ENCODE measurements at regions not wholly inside any gene's neighbourhood (a gene's known extent, or its start where the extent isn't known, plus 50 kb on each side); places are given as distances from the start of the nearest gene placed in this dataset.

DNA sequence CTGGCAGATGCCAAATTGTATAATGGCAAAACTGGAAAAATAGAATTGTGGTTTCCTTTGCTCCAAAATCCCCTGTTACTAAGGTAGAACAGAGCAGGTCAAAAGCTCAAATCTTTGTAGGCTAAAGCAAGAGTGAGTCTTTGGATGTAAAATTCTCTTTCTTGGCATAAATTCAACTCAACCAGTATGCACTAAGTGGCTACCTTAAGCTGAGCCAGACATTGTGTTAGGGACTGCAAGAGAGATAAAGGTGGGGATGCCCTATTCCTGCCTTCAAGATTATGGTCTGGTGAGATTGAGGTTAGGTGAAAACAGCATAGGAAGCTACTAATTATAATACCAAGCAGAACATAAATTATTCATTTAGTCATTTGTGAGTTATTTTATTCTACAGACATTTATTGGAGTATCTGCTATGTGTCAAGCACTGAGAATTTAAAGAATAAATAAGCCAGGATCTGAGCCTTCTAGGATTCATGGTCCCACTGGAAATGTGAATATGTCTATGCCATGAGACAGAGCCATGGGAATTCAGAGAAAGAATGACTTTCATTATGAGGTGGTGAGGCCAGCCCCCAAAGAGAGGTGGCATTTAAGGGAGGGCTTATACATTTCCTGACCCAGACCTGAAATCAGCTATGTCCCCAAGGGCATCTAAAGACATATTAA is 198.0 kb upstream of the NCKAP5 start:
- DNase-seq (ENCODE audit: low read depth in 2 of 2, low spot score in 1 of 2) = no peak

DNA sequence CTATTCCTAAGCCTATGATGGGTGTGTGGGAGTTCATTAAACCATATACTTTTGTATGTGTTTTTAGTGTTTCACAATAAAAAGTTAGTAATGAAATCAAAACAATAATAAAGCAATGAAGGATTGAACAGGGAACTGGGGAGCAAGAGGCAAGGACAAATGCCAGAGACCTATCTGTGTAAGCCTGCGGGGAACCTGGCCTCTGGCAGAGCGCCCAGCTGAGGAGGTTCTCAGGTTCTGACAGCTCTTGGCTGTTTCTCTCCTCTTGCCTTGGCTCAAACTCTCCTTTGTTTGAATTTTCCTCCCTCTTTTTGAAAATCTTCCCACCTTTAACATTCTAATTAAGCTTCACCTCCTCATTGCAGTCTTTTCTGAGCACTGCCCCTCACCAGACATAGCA is 200.0 kb upstream of the NCKAP5 start:
- DNase-seq (ENCODE audit: low read depth in 2 of 2, low spot score in 1 of 2) = no peak

DNA sequence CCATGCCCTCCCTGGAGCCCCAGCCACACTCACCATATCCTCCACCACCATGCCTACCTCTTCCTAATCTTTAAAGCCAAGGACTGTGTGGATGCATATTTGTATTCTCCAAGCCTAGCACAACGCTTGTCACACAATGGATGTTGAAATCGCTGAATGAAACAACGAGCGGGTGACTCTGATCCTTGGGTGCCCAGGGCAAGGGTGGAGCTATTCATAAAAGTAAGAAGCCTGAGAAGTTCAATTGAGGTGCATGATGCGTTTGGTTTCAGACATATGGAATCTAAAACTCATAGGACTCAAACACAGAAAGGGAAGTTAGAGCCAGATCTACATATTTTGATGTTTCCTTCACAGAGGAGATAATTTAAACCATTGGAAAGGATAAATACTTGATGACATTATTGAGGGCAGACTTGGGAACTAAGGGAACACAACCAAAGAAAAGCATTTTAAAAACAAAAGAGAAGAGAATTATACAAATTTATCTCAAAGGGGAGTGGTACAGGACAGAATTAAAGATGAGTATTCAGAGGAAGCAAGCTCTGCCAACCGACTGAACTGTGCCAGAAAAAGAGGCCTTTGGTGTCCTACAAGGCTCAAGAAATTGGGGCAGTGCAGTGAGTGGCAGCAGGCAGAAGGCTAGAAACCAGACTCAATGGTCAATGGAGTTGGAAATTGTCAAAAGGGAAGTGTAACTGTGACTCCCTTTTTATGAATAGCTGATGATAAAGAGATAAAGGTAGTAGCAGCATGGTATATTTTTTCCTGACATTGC is 200.6 kb upstream of the NCKAP5 start:
- DNase-seq (ENCODE audit: low read depth in 2 of 2, low spot score in 1 of 2) = no peak

DNA sequence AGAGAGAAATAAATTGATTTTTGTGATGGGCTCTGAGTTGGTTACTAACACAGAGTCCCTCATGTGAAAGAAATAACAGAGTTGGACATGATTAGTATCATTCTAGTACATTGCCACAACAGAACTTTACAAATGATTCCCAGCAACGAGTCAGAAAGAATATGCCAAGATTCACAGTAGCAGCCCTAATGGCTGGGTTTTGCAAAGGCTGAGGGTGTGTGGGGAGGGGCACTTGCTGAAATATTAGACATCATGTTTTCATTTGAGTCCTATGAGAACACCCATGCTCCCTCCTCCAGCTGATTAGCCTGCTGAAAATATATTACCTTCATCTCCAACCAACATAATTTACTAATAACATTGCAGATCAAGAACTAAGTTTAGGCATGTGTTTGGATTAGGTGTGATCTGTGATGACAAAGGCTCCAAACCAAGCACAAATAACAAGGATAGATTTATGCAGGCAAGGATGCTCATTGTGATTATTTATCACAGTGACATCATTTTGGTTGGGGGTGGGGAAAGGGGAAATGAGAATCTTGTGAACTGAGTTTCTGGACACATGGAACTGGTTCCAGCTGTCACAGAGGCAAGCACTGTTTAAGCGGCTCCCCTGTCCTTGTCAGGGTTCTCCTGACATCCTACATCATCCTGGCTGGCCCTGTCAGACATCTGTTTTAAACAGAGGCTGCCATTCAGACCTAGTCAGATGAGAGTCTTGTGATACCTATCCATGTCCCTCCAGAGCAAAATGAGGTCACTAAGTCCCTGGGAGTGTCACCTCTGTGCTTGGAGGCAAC is 205.8 kb upstream of the NCKAP5 start:
- no peak for DNase-seq (ENCODE audit: low read depth in 2 of 2, low spot score in 1 of 2)

DNA sequence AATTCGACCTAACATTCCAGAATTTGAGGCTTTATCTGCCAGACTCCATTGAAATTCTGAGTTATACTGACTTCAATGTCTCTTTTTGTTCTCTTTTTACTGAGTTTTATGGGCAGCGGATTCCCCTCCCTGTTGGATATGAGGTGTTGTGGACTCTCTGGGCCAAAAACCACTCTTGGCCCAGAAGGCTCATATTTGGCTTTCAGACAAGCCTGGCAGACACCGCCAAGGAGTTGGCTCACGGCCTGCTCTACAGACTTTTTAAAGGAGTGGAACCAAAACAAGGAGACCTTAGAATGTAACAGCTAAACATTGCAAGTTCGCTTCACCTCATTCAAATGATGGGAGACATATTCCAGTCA is 206.4 kb upstream of the NCKAP5 start:
- DNase-seq (ENCODE audit: low read depth in 2 of 2, low spot score in 1 of 2) = no peak

DNA sequence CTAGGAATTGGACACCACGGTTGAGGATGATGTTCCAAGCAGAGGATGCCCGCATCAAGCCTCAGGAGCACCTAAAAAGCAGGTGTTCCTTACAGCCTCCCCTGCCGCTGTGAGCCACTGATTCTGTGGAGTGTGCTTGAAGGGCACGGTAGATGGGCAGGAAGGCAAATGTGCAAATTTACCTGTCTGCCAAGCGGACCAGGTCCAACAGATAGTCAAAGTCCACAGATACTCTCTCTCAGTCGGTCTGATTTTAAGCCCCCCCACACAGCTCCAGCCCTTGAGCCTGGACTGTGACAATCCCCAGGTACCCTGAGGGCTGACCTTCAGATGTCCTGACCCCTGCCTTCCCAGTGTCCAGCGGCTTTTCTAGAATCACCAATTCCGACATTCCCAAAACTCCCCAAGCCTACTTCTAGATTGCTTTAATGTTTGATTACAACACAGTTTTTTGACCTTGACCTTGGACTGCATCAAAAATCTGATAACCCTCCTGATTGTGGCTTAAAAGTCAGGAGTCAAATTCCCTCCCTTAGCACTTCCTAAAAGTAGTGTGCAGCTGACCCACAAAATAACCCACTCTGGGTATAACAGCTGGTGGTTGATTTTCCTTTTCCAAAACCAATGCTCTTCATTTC is 208.8 kb upstream of the NCKAP5 start:
- no peak for DNase-seq (ENCODE audit: low read depth in 2 of 2, low spot score in 1 of 2)

DNA sequence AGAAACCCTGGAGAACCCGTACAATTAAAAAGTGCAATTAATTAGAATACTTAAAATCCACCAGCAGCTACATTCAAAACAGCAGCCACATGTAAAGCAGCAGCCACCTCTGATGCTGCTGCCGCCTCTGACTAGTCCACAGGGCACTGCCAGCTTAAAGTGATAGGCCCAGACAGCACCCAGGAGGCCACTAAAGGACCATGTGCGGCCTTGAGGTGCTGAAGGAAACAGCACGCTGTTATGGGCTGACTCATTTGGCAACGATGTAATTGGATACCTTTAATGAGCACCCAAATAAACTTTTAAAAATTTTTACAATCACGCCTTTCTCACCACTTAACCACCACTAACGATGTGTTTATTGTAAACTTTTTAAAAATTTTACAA is 209.3 kb upstream of the NCKAP5 start:
- no peak for DNase-seq (ENCODE audit: low read depth in 2 of 2, low spot score in 1 of 2)

DNA sequence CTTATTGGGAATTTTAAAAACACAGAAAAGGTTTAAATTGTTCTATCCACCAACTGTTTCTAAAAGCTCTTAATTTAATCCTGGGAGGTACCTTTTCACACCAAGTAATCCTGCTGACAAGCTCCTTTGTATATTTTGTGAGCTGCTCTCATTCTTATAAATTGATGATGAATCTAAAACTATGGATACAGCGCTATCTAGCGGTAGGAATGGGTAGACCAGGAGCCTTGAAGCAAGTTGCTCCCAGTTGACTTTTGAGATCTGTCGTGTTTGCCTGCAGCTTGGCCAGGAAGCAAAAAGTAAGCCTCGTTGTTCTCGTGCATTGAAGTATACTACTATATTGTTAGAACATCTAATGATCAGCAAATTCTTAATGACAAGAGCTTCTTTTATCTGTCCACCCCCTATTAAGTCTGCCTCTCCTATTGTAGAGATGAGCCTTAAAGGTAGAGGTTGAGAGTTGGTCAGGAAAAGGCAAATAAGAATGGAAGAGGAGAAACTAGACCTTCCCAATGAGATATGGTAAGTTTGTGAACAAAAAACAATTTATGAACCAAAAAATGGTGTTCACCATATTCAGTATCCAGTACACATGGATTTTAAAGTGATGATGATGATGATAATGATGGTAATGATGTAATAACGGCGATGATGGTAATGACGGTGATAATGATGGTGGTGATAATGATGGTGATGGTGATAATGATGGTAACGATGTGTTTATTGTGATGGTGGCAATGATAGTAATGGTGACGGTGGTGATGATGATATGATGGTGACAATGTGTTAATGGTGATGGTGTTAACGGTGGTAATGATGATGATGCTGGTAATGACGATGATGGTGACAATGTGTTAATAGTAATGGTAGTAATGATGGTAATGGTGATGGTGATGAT is 212.1 kb upstream of the NCKAP5 start:
- DNase-seq (ENCODE audit: low read depth in 2 of 2, low spot score in 1 of 2) = no peak

DNA sequence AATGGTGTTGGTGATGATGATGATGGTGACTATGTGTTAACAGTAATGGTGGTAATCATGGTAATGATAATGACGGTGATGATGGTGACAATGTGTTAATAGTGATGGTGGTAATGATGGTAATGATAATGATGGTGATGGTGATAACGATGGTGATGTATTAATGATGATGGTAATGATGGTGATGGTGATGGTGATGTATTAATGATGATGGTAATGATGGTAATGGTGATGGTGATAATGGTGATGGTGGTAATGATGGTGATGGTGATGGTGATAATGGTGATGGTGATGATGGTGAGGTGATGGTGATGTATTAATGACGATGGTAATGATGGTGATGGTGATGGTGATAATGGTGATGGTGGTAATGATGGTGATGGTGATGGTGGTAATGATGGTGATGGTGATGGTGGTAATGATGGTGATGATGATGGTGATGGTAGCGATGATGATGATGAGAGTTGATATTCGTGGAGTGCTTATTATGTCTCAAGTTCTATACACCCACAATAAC is 212.8 kb upstream of the NCKAP5 start:
- no peak for DNase-seq (ENCODE audit: low read depth in 2 of 2, low spot score in 1 of 2)

DNA sequence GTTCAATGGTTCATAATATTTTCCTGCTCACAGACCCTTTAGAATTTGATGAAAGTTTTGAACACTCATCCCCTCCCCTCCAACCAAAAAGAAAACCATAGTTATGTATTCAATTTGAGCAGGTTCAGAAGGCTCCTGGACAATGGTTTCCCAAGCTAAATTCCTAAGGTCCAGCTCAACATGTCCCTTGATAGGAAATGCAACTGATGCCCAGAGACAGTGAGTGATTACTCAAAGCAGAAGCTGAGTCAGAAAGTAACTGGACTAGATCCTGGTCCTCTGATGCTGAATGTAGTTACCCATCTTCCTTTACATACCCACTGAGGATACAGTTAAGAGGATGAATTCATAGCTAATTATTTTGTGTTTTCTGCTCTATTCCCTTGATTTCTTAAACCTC is 218.9 kb upstream of the NCKAP5 start:
- no peak for DNase-seq (ENCODE audit: low read depth in 2 of 2, low spot score in 1 of 2)

DNA sequence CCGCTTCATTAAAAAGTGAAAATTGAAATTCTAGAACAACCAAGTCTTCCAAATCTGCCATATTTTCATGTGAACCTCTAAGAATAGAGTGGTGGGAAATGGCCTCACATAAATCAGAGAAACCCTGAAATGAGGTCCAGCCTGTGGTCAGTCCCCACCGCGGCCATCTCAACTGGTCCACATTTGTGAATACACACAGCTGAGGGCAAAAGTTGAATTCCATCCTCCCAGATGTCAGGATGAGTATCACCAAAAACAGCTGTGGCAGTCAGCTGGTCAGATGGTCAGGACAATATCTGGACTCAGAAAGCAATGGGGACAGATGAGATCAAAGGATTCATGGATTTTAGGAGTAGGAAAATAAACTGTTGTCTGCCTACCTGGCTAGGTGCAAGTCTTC is 219.4 kb upstream of the NCKAP5 start:
- no peak for DNase-seq (ENCODE audit: low read depth in 2 of 2, low spot score in 1 of 2)

DNA sequence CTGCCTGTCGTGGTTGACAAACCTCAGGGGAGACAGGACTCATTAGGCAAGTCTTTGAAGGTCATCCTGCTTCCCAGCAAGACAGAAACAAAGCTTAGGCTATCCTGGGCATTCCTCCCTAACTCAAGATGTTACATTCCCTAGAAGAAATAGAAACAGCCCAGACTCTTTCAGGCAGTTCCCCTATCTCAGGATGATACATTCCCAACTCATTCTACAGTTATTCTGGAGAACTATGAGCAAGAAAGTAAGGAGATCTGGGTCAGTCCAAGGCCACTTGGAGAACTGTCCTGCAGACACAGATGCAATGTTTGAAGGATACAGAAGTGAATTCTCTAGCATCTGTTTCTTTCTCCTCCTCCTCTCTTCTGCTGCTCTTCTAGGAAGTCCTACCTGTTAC is 220.1 kb upstream of the NCKAP5 start:
- no peak for DNase-seq (ENCODE audit: low read depth in 2 of 2, low spot score in 1 of 2)

DNA sequence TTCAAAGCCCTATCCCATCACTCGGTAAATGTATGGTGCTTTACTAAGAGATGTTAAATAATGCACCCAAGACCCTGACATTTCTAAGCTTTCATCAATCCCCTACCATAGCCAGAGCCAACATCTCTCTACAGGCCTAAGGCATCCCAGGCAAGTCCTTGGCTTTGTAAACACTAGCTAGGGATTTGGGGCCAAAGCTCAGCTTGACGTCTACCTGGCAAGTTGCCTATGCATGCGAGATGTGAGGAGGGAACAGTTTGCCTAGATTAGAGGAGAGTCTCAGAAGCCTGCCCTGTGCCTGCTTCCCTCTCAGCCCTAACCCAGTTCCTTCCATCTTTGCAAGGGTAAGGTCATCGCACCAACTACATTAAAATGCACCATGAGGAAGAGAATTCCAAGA is 221.5 kb upstream of the NCKAP5 start:
- DNase-seq (ENCODE audit: low read depth in 2 of 2, low spot score in 1 of 2) = no peak

DNA sequence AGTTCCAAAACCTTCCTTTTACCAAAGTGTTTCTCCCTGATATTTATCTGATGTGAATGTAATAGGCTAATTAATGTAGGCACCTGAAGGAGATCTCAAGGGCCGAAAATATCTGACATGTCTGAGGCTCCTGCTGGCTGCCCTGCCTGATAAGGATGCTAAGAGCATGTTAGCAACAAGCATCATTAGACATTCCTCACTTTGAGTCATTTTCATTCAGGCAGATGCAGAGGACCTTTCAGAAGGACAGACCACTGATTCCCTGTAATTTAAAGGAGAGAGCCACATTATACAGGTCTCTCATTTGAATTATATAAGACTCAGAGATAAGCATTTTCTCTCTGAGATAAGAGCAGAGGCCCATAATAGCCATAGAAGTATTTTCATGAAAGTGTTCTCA is 222.4 kb upstream of the NCKAP5 start:
- no peak for DNase-seq (ENCODE audit: low read depth in 2 of 2, low spot score in 1 of 2)

DNA sequence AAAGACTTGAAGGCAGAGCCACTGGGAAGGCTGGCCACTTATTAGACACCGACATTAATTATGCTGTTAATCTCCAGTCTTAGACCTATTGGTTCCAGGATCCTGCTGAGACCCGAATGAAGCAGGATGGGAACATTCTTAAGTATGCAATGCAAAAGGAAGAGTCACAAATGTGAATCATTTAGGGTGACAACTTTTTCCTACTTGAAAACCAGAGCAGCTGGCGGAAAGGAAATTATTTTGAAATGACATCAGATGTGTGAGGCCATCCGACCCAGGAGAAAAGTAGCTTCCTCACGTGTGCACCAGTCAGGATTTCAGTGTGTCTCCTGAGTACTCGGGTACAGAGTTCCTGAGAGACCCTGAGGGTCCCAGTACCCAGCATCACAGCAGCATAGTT is 222.9 kb upstream of the NCKAP5 start:
- no peak for DNase-seq (ENCODE audit: low read depth in 2 of 2, low spot score in 1 of 2)

DNA sequence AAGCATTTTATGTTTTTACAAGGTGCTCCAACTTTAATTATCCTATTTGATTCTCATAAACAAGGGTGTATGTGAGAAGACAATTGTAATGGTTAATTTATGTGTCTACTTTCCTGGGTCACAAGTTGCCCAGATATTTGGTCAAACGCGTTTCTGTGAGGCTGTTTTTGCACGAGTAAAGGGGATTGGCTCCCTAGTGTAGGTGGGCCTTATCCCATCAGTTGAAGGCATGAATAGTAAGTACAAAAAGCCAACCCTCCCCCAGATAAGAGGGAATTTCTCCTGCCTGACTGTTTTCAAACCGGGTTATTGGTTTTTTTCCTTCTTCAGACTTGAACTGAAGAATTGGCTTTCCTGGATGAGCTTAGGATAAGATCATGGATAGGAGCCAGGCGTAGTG is 224.0 kb upstream of the NCKAP5 start:
- DNase-seq (ENCODE audit: low read depth in 2 of 2, low spot score in 1 of 2) = no peak

DNA sequence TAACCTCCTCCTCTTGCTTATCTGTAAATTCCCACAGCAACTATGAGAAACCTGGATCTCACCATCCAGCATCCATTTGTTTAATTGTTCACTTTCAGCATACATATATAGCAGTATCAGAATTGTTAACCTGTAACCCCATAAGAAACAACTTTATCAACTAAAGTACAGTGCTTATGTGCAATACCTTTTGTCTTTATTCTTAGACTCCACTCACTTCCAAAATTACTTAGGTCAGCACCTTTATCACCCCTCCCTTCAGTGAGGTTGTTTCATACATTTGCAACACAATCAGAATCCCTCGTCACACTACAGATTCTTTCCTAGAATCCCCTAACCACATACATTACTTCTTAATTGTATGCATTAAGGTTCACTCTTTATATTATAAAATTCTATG is 225.9 kb upstream of the NCKAP5 start:
- DNase-seq (ENCODE audit: low read depth in 2 of 2, low spot score in 1 of 2) = no peak

DNA sequence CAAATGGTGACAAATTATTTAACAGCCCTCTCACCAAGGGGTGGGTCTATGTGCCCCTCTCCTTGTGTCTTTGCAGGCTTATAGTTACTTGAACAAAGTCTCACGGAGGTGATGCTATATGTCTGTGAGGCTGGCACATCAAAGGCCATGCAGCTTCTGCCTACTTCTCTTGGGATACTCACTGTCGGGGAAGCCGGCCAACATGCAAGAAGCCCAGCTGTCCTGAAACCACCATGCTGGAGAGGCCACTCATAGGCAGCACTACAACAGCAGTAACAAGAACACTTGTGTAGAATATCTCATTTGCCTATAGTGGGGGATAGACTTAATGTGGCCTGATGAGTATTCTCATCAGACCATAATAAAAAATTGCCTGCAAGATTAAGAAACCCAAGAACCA is 233.7 kb upstream of the NCKAP5 start:
- no peak for DNase-seq (ENCODE audit: low read depth in 2 of 2, low spot score in 1 of 2)

DNA sequence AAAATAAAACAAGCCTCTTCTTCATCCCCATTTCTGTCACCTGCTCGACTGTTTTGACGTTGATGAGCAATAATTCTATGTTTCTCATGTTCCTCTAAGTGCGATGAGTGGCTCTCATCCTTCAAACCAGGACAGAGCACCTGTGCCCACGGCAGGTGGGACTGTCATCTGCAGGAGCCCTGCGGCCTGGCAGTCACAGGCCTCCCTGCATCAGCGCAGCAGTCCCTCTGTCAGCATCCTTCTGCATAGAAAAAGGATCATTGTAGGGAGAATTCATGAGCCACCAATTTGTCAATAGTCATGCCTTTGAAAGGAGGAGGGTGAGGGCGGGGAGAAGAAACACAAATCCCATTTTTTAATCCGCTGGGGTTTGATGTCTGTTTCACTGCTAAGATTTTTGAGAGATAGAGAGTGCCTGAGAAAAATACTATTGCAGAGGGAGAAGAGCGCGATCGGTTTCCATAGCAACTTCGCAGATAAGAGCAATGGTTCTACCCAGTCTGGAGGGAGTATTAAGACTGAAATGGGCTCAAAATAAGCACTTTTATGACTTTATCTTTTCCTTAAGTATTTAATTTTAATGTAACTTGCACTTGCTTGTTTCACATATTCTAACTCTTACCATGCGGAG is 234.3 kb upstream of the NCKAP5 start:
- no peak for DNase-seq (ENCODE audit: low read depth in 2 of 2, low spot score in 1 of 2)

DNA sequence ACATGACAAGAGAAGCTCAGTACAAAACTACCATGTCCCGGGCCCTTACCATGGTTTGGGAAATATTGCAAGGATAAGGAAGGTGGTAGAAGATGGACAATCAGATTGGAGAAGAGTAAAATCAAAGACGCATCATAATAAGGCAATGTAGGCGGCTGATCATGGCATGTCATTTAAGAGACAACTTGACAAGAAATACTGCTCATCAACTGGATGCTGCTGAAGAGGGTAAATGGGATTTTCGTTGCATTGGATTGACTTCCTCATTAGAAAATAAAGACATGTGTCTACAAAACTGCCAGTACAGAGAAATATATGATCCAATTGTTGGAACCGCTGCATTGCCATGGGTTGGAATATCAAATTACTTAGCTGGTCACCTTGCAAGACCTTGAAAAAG is 238.3 kb upstream of the NCKAP5 start:
- no peak for DNase-seq (ENCODE audit: low read depth in 2 of 2, low spot score in 1 of 2)

Measured in stimulated activated CD8-positive, alpha-beta memory T cell treated with anti-CD3 and anti-CD28 coated beads, Interleukin-4, amount 100 ng/mL, for 1 hour (primary cell).